NCI-H345 (cell line): ENCODE measurements at regions not wholly inside any gene's neighbourhood (a gene's known extent, or its start where the extent isn't known, plus 50 kb on each side); places are given as distances from the start of the nearest gene placed in this dataset.

Source experiments
- DNase-seq: peaks from one replicate; lab custom pipeline; 2025; lab: John Stamatoyannopoulos, UW

DNA sequence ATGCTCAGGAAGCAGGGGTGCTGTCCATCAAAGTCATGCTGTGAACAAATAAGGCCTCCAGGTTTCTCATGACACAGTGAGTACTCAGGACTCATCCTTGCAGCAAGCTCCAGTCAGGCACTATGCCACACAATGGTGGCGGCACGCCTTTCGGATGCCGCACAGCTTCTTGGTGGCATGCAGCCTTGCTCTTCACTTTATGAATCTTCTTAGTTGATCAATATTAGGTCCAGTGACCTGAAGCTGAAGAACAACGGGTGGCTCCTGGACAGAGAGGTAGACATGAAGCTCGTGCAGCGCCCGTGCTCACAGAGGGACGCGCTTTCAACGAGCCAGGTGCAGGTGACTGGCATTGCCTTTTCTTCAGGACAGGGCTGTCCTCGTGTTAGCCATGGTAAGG lies 653.0 kb upstream of the MGMT start:
- DNase-seq, result no peak

DNA sequence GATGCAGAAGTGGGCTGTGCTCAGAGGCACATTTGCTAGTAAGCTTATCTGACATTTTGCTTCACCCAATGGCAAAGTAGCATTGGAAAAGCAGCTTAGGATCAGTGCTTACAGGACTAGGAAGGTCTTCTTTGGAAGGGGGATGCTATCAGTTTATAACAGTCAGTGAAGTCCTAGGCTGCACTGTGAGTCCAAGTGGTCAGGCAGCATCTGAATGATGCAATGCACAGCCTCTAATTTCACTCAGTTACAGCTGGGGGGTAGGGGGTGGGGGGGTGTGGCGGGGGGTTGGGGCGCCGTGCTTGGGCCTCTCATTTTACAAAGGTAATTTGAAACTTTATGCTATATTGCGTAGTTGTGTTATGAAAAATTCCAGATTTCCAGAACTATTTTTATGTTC lies 652.3 kb upstream of the MGMT start:
- DNase-seq, result no peak

DNA sequence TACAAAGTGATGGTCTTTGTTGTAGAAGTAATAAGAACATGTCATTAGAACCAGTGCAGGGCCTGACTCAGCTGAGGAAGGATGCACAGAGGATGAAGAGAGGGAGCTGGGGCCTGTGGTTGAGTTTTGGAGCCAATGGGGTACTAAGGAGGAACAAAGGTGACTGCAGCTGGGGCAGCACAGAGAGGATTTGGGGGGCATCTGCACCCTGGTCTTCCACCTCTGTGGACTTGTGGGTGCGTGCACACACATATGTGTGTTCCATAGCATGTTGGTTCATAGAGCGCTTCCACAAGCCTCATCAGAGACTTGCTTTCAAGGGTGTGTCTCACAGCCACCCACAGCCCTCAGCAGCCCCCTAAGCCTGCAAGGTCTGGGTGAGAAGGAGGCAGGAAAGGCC lies 650.3 kb upstream of the MGMT start:
- no peak for DNase-seq

DNA sequence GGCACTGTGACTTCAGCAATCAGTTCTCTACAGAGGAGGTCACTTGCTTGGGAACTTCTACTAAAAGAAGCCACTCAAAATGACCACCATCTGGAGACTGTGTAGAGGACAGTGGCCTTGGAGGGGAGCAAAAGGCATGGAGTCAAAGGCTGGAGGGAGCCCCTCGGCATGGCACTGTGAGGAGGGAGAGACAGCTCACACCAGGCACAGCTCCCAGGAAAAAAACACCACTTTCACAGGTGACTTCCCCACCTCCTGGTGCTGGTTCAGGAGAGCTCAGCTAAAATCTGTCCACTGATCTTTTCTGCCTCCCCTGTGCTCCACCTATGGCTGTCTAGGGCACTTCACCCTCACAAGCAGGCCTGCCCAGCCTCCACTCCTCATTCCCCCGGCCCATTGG lies 649.4 kb upstream of the MGMT start:
- no peak for DNase-seq

DNA sequence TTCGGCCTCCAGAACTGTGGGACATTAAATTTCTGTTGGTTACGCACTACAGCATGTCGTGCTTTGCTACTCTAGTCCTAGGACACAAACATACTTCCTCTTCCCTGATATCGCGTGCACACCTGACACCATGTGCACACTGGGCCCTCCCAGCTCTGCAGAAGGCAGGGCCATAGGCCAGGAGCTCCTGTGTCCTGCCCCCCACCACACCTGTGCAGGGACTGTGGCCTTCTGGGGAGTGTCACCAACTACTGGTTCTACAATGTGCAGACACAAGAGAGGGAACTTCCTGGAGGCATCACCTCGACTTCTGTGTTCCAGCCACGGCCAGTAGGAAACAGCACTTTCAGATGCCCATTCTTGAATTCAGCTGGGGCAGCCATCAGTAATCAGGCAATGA lies 646.4 kb upstream of the MGMT start:
- DNase-seq, result no peak

DNA sequence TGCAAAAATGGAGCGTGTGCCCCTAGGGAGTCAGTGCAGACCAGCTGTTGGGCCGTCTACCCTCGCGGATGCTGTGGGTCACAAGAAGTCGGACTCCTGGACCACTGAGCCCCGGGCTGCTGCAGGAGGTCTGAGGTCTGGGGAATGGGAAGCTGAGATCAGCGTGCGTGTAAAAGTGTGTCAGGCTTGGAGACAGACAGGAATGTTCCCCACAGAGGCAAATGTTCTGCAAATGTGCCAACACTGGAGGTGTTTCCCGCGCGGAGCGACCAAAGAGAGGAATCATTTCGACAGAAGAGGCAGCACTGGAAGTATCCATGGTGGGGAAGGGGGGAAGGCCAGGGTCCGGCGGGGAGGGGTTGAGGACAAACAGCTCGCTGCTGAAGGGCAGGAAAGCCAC lies 643.8 kb upstream of the MGMT start:
- DNase-seq, result no peak

DNA sequence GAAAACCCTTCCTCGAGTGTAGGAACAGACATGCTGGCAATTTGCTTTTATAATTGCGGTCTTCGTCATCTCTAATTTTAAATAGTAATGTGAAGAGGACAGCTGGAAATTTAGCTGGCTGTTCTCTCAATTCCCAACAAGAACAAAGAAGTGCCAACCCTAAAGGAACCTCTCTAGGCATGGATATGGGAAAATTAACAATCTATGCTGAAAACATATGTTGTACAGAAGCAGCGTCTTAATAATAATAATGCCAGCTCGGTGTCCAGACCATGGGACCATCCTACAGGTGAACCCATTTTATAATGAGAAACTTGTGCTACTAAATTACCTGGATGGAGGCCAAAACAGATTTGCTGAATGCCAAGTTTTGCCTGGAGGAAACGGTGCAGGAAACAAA lies 641.4 kb upstream of the MGMT start:
- no peak for DNase-seq

DNA sequence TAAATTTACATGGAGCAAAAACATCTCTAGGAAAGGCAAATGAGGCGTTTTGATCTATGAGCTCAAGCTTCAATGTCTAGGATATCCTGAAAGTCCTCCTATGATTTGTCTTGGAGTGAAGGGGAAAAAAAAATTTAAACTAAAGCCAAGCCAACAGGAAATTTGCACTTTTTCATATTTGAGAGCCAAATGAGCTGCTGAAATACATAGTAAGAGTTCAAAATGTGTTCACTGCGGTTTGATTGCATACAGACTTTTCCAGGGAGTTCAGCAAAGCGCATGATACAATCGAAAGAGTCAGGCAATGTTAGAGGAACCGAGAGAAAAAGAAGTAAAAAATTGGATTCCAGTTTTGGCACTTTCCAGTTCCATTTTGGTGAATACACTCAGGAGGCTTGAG lies 633.4 kb upstream of the MGMT start:
- DNase-seq, result no peak

DNA sequence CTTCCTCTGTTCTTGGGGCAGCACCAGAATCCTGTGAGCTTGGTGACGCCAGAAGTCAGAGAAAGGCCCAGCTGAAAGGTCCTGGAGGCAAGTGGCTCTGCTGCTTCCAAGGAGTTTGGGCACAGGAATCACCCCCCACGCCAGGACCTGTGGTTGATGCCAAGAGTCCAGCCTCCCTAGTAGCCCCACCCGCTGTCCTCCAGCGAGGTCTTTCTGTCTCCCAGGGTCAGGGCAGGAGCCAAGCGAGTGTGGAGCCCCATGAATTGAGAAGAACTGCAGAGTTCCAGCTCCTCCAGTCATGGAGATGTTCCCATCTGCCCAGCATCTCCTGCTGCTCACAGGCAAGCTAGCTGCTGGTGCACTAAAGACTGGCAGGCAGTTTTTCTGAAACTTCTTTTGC lies 631.7 kb upstream of the MGMT start:
- no peak for DNase-seq

DNA sequence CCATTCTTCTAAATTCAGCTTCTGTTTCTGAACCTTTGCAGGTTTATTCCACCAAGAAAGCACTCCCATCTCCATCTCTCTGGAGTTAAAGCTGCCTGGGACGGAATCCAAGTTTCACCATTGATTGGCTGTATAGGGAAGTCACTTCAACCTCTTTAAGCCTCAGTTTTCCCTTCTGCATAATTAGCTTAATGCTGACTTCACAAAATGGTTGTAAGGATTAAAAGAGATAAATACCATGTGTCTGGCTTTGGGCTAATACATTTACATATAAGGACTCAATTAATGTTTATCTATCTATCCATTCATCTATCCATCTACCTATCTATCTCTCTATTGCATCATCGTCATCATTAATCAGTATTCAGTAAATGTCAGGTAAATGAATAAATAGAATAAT lies 629.6 kb upstream of the MGMT start:
- no peak for DNase-seq

DNA sequence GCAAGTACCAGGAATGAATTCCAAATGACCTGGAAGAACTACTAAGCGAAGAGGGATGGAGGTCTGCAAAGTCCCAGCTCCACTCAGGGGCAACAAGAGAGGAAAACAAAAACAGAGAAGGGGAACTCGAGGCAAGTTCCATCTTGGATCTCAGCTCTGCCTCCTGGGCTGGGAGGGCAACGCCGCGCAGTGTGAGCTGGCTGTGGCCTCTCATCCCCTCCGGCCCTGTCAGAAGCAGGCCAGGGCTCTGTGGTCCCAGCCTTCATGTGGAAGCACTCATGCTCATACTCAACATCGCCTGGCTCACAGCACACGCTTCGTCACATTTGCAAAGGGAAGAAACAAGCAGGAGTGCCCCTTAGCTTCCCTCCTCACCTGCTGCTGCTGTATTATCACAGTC lies 627.9 kb upstream of the MGMT start:
- DNase-seq, result no peak

DNA sequence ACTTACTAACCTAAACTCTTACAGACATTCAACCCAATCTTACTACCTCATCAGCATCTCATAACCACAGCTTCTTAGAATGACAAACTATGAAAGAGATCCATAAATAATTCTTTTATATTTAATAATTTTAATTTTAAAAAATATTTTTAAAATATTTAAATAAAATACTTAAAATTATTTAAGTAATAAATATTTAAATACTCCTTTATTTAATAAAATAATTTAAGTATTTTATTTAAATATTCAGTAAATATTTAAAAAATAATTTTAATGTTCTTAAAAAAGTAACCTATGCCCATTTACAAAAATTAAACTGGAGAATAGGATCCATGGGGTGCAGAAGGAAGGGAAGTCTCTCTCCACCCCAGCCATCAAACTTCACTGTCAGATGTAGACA lies 627.3 kb upstream of the MGMT start:
- no peak for DNase-seq

DNA sequence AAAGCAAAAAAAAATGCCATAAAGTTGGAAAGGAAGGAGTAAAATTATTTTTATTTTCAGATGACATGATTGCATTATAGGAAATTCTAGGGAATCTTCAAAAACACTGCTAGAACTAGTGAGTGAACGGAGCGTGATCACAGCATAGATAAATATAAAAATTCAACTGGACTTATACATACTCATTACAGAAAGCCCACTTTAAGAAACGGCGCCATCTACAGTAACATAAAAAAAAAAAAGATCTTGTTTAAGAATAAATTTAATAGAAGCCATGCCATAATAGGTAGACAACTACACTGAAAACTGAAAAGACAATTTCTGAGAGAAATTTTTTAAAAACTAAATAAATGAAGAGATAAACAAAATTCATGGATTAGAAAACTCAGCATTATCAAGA lies 623.1 kb upstream of the MGMT start:
- peak; percentile 14 for DNase-seq

DNA sequence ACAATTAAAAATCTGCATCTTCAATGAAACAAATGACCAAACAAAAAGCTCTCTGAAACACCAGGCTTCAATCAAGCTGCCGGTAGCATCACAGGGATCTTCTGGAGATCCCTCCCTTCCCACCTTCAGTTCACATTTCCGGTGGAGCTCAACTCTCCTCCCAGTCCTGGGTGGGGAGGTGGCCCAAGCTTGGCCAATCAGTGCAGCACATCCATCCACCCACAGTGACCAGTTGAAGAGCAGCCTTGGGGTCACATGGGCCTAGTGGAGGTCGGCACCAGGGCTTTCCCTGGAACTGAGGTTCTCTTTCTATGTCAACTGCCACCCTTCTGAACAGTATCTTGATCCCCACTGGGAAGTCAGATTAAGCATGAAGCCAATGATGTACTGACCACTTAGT lies 620.1 kb upstream of the MGMT start:
- no peak for DNase-seq

DNA sequence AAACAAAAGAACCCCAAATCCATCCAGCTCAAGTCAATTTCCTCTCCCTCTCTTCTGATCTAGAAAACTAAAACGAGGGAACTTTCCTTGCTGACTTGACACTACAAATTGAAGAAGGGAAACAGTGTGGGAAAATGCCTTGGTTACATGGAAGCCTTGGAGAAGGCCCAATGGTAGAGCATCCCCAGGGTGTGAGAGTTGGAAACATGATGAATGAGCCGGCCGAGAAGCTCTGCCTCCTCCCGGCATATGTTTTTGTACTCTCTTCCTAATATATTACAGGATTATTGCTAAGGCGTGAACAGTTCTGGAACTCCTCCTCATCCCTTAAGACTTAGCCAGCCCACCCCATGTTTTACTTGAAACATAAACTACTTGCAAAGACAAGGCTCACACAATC lies 618.2 kb upstream of the MGMT start:
- no peak for DNase-seq

DNA sequence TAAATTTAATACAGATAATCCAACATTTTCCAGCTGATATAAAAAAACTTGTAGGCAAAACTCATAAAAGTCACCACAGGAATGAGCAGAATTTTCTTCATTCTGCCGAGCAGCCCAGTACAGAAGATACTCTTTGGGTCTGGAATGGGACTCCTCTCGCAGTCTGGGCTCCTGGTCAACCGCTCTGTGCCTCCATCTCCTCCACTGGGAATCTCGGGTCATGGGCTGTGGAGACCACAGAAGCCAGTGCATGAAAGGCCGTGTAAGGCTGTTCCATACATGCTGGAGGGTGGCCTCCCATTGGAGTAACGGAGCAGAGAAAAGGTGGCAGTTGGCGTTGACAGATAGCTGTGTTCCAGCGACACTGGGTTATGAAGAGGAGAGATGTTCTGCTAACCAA lies 616.4 kb upstream of the MGMT start:
- DNase-seq, result no peak

DNA sequence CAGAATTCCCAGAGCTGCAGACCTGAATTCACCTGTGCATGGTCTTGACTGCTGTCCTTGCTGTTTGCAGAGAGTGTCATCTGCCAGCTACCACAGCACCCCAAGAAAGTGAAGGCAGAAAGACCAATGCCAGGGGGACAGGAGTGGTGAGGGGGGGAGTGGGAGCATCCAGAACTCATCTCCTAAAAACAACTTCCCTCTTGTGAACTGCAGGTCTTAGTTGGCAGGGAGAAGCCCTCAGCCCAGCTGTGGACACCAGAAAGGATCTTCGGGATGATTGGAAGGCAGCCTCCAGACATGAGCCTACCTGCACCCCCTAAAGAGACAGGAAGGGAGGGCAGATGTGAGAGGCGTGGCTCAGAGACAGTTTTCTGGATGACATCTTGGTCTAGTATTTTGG lies 615.8 kb upstream of the MGMT start:
- no peak for DNase-seq

DNA sequence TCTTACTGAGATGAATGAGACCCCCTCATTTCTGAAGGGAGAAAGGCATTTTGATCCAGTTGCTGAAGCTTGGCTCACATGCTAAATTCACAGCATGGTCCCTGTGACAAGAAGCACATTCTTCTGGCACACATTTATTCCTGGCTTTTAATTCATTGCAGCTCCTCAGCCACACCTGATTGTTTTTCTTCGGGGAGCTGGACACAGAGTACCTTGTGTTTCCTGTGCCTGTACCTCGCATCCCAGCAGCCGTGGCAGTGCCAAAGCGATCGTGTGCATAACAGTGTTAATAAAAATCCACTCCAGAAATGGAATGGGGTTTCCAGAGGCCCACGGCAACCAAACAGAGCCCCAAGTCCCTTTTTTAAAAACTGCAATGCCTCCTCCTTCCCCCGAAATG lies 615.3 kb upstream of the MGMT start:
- no peak for DNase-seq

DNA sequence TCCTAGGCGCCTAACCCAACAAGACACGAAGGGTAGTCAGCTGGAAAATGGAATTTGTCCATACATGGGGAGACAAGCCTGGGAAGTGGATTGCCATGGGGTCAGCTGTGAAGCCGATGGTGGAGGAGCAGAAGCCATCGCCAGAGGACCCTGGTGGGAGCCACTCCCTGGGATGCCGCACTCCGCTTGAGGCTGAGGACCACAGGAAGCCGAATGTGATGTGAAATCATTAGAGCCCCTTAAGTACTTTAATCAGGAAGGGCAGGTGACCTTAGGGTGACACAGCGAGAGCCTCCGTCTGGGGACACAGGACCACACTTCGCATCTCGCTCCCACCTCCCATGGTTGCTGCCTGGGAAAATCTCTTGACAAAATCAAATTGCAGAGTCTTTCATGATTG lies 614.6 kb upstream of the MGMT start:
- DNase-seq, result no peak

DNA sequence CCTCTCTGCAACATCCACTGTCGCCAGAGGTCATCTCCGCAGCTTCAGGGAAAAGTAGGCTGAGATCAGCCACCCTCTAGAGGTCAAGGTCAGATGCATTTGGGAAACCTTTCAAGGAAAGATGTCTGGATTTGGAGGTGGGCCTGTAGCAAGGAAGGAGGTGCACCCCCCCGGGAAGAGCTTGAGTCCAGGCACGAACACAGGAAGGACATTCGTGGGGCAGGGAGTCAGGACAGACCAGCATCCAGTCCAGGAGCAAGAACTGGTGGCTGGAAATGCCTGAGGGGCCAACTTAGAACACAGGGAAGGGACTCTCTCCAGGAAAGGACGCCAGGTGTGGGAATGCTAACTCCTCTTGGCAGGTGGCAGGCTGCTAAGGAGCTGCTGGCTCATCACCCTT lies 614.1 kb upstream of the MGMT start:
- DNase-seq, result no peak

DNA sequence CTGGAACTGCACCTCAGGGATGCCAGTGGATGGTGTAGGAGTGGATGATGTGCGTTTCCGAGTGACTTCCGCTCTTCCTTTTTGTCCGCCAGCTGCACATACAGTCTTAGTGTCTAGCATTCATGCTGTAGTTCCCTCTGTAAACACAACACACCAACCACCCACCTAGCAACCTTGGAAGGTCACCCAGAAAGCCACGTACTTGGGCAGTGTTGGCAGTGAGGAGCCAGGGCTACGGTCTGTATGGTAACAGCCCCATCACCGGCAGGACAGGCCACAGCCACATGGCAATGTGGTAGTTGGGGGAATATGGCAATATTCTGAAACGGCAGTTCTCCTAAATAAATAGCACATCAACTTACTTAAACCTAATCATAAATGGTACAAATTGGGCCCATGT lies 613.5 kb upstream of the MGMT start:
- peak; percentile 0 for DNase-seq

DNA sequence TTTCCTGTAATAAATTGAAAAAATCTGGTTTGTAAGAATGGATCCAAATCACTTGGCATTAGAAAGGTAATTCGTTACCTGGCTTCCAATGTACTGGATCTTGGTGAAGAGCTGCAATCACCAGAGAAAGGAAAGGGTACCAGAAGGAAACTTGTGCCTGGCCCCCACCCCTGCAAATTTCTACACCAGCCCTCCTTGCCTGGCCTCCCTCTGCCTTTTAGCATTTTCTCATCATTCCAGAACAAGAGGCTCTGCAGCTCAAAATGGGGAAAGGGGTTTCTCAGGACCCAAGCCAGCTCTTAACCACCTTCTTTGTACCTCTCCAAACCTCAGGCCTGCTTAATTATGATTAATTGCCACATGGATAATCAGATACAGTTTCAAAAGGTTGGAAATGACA lies 612.8 kb upstream of the MGMT start:
- no peak for DNase-seq

DNA sequence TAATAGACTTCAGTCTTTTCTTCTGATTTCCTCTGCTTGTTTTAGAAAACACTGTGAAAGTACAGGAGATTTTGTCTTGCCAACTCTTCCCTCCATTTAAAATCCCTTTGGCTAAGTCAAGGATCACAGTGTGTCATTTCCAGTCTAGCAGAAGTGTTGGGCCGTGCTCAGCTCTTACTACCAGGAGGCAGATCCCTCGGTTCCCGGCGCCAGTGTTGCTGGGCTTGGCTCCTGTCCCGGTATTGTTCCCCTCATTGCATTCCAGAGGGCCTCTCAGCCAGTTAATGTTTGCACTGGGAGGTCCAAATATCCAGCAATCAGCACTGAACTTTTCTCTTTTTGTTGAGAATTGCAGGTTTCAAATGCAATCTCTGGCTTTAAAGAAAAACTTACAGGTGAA lies 612.1 kb upstream of the MGMT start:
- peak; percentile 83 for DNase-seq

DNA sequence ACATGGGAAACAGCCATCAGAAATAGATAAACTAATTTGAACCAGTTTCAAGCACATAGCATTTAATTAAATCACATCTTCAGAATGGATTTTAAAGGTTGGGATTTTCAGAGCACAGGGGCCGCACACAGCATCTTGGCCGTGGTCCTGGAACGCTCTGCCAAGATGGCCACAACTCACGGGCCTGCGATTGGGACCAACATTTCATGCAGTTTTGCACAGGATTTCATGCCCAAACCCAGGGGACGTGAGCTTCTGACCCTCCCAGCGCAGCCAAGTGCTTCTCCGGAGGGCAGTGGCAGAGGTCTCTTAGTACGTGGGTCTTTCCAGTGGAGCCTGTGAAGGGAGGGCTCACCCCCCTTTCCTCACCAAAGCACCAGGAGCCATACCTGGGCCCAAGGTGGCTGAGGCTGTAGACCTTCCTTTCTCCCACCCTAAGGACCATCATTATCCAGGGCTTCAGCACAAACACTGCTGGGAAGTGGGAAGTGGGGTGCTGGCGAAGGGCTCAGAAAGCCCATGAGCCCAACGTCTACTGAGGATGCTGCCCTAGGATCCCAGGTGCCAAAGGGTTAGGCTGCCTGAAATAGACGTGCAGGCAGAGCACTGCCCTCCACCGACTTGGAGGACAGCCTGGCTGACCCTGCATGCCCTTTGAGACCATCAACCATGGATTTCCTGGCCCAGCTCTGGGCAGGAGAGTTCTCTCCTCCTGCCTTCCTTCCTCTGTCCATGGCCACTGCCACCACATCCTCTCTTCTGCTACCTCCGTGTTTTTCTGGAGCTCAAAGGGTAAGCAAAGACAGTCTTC lies 611.2 kb upstream of the MGMT start:
- DNase-seq, result no peak
